Activated T-helper 2 cell treated with anti-CD3 and anti-CD28 coated beads, Interferon-gamma antibody, Interleukin-2, Interleukin-4, amounts not matched to agents 10 μg/mL and 5 μg/mL and 100 μg/mL, durations not matched to agents 14 hours and 24 hours and 36 hours (primary cell): ENCODE measurements at regions not wholly inside any gene's neighbourhood (a gene's known extent, or its start where the extent isn't known, plus 50 kb on each side); places are given as distances from the start of the nearest gene placed in this dataset.

ENCODE experiments used
- DNase-seq: peaks from one replicate; pipeline ENCODE4 v3.0.0; 2021; ENCODE audit warnings: low spot score
- H3K27ac Mint-ChIP-seq: one replicate; pipeline ENCODE4 v1.8.0; 2021; ENCODE audit warnings: mixed read lengths
- H3K27me3 Mint-ChIP-seq: one replicate; pipeline ENCODE4 v1.8.0; 2021; ENCODE audit warnings: low read depth, mixed read lengths
- H3K36me3 Mint-ChIP-seq: one replicate; pipeline ENCODE4 v1.8.0; 2021; ENCODE audit warnings: low read depth, mixed read lengths
- H3K4me1 Mint-ChIP-seq: one replicate; pipeline ENCODE4 v1.8.0; 2021; ENCODE audit warnings: low read depth, mixed read lengths
- H3K4me3 Mint-ChIP-seq: one replicate; pipeline ENCODE4 v1.8.0; 2021; ENCODE audit warnings: low read depth, mild to moderate bottlenecking, moderate library complexity, mixed read lengths
- H3K9me3 Mint-ChIP-seq: one replicate; pipeline ENCODE4 v1.8.0; 2021; ENCODE audit warnings: mixed read lengths
- intact Hi-C: fragments of 100-400 bp; cut with micrococcal nuclease; formaldehyde crosslinking; loops from one replicate; pipeline ENCODE4 v1.15.1; 2023

DNA sequence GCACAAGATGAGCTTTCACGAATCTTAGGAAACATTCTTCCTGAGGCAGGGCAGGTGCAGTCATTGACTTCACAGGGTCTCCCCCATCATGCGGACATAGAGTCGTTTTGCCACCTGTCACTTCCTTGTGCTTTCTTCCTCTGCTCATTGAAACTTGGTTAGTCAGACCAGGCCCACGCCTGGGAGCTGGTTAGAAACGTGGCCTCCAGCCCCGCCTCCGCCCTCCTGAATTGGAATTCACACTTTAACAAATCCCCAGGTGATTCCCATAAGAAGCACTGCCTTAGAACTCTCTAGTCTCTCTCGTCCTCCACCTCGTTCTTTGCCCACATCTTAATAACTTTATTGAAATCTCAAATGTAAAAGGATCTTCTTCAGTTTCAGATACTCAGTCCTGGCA, 265.5 kb upstream of the FZD8 start:
- no peaks in the 10 kb centered on the region for H3K4me1 Mint-ChIP-seq
- intact Hi-C loops, result no loop called here
- H3K27me3 Mint-ChIP-seq, result no peaks in the 10 kb centered on the region
- no peak overlapping the region for H3K4me3 Mint-ChIP-seq
- no peak for DNase-seq
- no peak overlapping the region for H3K27ac Mint-ChIP-seq
- no peaks in the 10 kb centered on the region for H3K36me3 Mint-ChIP-seq
- no peaks in the 10 kb centered on the region for H3K9me3 Mint-ChIP-seq

DNA sequence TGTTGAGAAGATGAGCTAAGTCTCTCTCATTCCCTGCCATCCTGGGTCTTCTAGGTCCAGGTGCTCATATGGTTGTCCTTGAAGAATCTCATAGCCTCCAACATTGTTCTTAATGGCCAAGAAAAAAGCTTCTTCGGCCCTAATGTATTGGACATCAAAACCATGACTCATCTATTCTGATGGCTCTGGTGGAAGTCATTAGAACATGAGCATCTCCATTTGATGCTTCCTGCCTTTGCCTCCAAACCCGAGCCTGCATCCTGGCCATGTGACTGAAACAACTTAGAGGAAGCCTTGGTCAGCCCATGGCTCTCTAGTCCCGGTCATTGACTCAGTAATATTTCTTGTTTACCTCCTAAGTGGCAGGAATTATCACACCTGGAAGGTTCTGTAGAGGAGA, 264.1 kb upstream of the FZD8 start:
- no peaks in the 10 kb centered on the region for H3K9me3 Mint-ChIP-seq
- intact Hi-C loops, result no loop called here
- H3K36me3 Mint-ChIP-seq, result no peaks in the 10 kb centered on the region
- H3K27ac Mint-ChIP-seq, result no peak overlapping the region
- DNase-seq, result no peak
- H3K4me1 Mint-ChIP-seq, result no peaks in the 10 kb centered on the region
- H3K4me3 Mint-ChIP-seq, result no peak overlapping the region
- no peaks in the 10 kb centered on the region for H3K27me3 Mint-ChIP-seq

DNA sequence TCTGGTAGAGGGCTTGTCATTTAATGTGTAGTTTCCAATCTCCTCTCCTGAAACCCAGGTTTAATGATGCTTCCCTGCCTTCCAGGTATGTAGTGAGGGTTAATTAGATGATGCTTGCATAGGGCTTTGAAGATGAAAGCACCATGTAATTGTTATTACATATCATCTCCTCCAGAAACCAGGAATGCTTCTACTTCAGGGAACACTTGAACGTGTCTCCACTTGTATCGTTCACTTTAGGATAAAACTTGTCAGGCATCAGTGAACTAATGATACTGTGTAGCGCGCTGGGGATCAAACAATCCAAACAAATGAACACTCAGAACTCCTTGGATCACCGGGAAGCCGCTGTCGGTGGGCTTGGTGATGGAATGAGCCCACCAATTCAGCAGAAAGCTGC, 260.9 kb upstream of the FZD8 start:
- H3K4me3 Mint-ChIP-seq, result no peak overlapping the region
- H3K36me3 Mint-ChIP-seq, result no peaks in the 10 kb centered on the region
- H3K4me1 Mint-ChIP-seq, result no peaks in the 10 kb centered on the region
- no peaks in the 10 kb centered on the region for H3K27me3 Mint-ChIP-seq
- peaks cover 3% of the 10 kb centered on the region for H3K9me3 Mint-ChIP-seq
- intact Hi-C loops, result no loop called here
- no peak for DNase-seq
- H3K27ac Mint-ChIP-seq, result no peak overlapping the region

DNA sequence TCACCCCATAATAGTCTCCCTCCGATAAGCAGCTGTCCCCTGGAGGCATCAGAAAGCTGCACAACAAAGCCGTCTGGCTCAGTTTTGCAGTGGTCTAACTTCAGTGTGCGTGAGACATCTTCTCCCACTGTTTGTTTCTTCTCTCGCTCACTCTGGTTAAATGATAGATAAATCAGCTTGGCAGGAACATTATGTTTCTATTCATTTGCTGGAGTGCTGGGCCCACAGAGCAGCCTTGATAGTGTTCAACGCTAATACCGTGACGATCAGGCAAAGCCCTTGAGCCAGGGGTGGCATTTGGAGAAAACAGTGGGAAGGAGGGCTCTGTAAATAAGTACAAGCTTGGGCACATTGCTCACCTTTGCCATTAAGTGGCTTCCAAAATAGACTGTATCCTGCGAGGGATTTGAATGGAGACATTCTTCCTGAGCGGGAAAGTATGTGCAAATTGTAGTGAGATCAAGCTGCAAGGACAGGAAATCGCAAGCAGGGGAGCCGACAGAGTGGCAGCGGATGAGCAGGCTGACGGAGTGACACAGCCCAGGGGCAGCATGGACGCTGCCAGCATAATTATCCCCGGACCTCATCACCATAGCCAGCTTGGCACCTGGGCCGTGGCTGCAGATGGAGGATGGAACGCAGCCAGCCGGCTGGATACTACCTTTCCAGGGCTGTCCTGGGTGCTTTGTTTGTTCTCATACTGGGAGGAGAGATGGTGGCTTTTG, 256.8 kb upstream of the FZD8 start:
- intact Hi-C loops, result no loop called here
- no peaks in the 10 kb centered on the region for H3K36me3 Mint-ChIP-seq
- DNase-seq, result no peak
- no peak overlapping the region for H3K4me3 Mint-ChIP-seq
- H3K4me1 Mint-ChIP-seq, result no peaks in the 10 kb centered on the region
- no peaks in the 10 kb centered on the region for H3K27me3 Mint-ChIP-seq
- H3K9me3 Mint-ChIP-seq, result peaks cover 6% of the 10 kb centered on the region
- no peak overlapping the region for H3K27ac Mint-ChIP-seq

DNA sequence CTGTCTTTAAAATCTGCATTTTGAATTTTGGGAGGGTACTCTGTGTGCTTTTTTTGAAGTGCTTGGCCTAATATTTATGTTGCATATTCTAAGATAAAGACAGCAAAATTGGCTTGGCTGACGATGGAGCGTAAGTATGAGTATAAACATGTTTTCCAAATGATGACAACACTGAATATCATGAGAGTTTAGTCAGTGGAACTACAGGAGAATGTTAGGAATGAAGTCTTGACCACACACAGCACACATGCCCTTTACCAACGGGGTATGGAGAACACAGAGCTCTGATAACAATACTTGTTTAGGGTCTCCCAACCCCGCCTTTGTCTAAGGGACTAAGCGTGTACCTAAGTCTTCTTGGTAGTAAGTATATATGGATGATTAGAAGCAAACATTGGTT, 253.9 kb upstream of the FZD8 start:
- peaks cover 6% of the 10 kb centered on the region for H3K9me3 Mint-ChIP-seq
- H3K36me3 Mint-ChIP-seq, result no peaks in the 10 kb centered on the region
- H3K4me1 Mint-ChIP-seq, result no peaks in the 10 kb centered on the region
- no peak overlapping the region for H3K4me3 Mint-ChIP-seq
- no peak for DNase-seq
- no peak overlapping the region for H3K27ac Mint-ChIP-seq
- intact Hi-C loops, result no loop called here
- H3K27me3 Mint-ChIP-seq, result no peaks in the 10 kb centered on the region

DNA sequence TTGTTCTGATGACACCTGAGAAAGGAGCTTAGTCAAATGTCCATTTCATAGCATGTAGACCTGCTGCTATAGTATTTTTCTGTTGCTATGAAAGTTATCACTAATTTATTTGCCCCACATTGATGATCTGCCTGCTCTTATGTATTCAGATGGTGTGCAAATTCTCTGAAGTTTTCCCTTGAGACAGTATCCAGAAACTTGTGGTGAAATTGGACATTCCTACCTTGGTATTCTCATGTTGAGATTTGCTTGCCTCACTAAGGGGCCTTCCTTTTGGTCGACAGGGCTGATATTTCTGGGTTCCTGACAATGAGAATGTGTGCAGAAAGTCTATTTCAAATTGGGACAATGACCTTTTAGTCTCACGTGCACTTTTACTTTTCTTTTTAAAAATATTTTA, 253.2 kb upstream of the FZD8 start:
- Mint-ChIP-seq H3K4me1 (no peaks in the 10 kb centered on the region), H3K27me3 (no peaks in the 10 kb centered on the region), H3K36me3 (no peaks in the 10 kb centered on the region), H3K9me3 (peaks cover 6% of the 10 kb centered on the region), H3K4me3 (no peak overlapping the region), H3K27ac (no peak overlapping the region)
- no peak for DNase-seq
- intact Hi-C loops, result no loop called here

DNA sequence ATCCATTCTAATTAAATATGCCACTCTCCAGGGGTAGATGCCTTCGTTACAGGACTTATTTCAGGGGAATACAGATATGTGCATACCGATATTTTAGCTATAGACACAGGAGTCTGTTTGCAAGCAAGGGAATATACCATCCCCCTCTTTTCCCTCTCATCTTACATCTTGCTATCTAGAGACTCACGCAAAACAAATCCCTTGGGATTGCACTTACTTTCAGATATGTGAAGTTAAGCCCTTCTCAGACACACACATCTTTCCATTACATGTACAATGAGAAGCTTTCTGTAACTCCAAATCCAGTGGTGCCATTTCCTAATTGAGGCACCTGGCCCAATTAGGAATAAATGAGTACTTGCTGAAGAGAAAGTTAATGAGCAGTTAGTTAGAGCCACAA, 250.4 kb upstream of the FZD8 start:
- no peaks in the 10 kb centered on the region for H3K4me1 Mint-ChIP-seq
- intact Hi-C loops, result no loop called here
- peaks cover 3% of the 10 kb centered on the region for H3K9me3 Mint-ChIP-seq
- H3K27me3 Mint-ChIP-seq, result no peaks in the 10 kb centered on the region
- no peak for DNase-seq
- H3K36me3 Mint-ChIP-seq, result no peaks in the 10 kb centered on the region
- H3K27ac Mint-ChIP-seq, result no peak overlapping the region
- H3K4me3 Mint-ChIP-seq, result no peak overlapping the region

DNA sequence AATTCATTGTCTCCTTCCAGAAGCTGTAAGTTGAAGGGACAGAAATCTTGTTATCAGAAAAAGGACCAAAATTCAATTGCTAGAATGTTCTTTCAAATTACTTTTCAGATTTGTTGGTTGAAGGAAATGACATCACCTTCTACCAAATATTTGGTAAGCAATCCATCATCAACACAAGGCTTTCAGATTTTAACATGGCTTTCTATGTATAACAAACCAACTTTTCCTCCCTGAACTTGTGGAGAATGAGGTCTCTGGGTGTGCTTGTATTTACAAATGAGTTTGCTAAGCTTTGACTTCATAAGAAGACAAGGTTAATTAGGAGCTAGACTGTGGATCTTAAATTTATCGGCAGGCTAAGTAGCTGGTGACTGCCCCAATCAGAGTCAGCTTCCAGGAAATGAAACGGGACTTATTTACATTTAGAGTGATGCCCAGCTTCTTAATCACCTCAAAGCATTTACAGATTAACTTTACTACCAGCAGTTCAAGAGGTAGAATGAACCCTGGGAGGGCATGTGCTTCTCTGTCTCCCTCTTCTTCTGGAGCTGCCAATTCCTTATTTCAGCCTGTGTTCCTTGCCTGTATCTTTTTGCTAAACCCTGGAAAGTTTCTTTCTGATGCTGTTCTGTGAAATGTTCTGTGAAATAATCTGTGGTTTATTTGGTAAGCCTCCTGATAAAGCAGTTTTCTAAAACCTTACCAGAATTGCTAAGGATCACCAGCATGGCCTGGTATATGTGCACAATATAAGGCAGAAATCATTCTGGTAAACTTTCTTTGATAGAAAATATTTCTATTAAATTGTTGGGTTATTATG, 248.8 kb upstream of the FZD8 start:
- Mint-ChIP-seq H3K36me3 (no peaks in the 10 kb centered on the region), H3K27ac (no peak overlapping the region), H3K4me3 (no peak overlapping the region), H3K4me1 (no peaks in the 10 kb centered on the region), H3K27me3 (no peaks in the 10 kb centered on the region), H3K9me3 (peaks cover 1% of the 10 kb centered on the region)
- intact Hi-C loops, result no loop called here
- DNase-seq, result no peak

DNA sequence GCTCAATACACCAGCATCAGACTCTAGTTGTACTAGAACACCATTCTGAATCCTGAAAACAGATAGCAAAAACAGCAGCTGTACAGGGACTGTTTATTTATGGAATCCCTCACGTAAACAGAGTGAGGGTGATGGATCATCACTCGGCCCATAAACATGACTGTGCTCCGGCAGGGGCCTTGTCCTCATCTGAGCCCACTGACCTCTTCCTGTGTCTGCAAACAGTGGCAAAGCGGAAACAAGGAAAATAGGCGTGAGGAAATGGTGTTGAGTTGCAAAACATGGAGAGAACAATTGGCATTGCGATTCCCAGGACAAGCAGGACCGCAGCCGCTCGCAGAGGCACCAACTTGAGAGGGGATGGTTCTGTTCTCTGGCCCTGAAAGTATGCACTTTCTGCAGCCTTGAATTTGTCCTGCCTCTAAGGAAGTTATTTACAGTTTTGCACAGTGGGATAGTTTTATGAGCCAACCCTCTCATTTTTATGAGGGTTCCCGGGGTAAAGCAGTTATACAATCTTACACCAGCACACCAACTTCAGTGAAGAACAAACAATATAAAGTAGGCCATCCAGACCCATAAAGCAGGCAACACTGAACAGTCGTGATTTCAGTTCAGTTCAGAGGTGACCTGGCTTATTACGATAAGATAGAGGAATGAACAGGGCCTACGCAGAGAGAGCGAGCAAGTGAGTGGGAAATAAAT, 248.0 kb upstream of the FZD8 start:
- intact Hi-C loops, result no loop called here
- Mint-ChIP-seq H3K36me3 (no peaks in the 10 kb centered on the region), H3K4me3 (no peak overlapping the region), H3K4me1 (no peaks in the 10 kb centered on the region), H3K27ac (no peak overlapping the region), H3K27me3 (no peaks in the 10 kb centered on the region), H3K9me3 (no peaks in the 10 kb centered on the region)
- DNase-seq, result no peak

DNA sequence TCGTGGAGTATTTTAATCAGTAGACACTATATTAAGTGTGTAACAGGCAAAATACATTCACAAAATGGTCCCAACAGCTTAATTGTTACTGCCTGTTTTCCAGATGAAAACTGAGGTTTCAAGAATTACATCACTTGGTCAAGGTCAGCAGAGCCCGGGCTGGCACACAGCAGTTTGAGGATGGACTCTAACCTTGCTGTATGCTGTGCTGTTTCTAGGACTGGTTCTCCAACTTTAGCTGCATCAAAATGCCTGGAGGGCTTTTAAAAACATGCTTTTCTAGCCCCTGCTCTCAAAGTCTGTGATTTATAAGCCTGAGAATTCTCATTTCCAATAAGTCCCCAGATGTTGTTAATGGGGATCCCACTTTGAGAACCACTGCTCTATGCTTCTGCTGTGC, 247.1 kb upstream of the FZD8 start:
- H3K4me3 Mint-ChIP-seq, result no peak overlapping the region
- no peaks in the 10 kb centered on the region for H3K9me3 Mint-ChIP-seq
- no peaks in the 10 kb centered on the region for H3K27me3 Mint-ChIP-seq
- H3K27ac Mint-ChIP-seq, result no peak overlapping the region
- intact Hi-C loops, result no loop called here
- H3K36me3 Mint-ChIP-seq, result no peaks in the 10 kb centered on the region
- no peak for DNase-seq
- H3K4me1 Mint-ChIP-seq, result no peaks in the 10 kb centered on the region

DNA sequence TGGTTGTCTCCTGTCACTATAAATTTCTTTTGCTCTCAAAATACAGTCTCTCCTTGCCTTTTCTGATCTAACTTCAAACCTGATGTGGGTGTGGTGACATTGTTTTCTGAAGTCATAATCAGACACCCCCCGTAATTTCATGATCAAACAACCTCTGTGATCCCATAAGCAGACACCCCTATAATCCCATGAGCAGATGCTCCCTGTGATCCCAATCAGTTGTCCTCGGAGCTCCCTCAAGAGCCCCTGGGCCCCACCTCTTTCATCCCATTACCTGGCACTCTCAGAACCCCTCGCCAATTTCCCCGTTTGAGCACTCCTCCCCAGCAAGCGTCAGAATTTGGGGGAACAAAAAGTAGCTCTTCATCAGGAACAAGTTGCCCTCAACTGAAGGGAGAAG, 246.3 kb upstream of the FZD8 start:
- DNase-seq, result no peak
- Mint-ChIP-seq H3K9me3 (no peaks in the 10 kb centered on the region), H3K36me3 (no peaks in the 10 kb centered on the region), H3K4me1 (no peaks in the 10 kb centered on the region), H3K4me3 (no peak overlapping the region), H3K27ac (no peak overlapping the region), H3K27me3 (no peaks in the 10 kb centered on the region)
- intact Hi-C loops, result no loop called here

DNA sequence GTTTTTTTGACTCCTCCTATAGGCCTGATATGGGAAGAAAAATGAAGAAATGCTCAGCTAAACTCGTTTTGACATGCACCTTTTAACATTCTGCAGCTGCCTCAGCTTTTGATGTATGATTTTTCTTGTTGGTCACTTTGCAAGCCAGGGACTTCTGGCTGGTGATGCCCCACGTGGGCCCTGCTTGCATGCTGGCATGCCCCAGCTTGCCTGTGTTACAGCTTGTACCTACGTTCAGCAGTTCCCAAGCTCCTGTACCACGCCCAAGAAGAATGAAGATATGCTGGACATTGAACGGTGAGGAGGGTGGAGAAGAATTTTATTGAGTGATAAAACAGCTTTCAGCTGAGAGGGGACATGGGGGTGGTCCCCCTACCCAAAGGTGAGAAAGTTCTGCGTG, 245.6 kb upstream of the FZD8 start:
- intact Hi-C loops, result no loop called here
- DNase-seq, result no peak
- Mint-ChIP-seq H3K9me3 (no peaks in the 10 kb centered on the region), H3K4me3 (no peak overlapping the region), H3K27ac (no peak overlapping the region), H3K36me3 (no peaks in the 10 kb centered on the region), H3K4me1 (no peaks in the 10 kb centered on the region), H3K27me3 (no peaks in the 10 kb centered on the region)

DNA sequence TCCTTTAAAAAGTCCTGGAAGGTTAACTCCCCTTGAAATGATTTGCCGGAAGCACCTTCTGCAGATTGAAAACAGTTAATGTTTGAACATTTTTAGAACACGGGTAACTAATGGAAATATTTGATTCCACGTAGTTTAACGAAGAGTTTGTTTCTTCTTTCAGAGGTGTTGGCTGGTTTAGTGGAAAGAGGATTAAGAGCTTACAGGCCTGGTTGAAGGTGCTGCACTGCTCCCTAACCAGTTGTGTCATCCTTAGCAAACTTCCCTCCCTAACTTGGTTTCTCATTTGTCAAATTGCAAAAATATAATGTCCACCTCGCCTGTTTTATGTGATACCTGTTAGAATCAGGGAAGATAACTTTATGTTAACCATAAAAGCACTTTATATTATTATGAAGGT, 243.0 kb upstream of the FZD8 start:
- no peaks in the 10 kb centered on the region for H3K4me1 Mint-ChIP-seq
- H3K4me3 Mint-ChIP-seq, result no peak overlapping the region
- H3K27me3 Mint-ChIP-seq, result no peaks in the 10 kb centered on the region
- H3K9me3 Mint-ChIP-seq, result no peaks in the 10 kb centered on the region
- H3K36me3 Mint-ChIP-seq, result no peaks in the 10 kb centered on the region
- intact Hi-C loops, result no loop called here
- no peak for DNase-seq
- H3K27ac Mint-ChIP-seq, result no peak overlapping the region
